Liver (tissue), 3 donors: ENCODE measurements at regions not wholly inside any gene's neighbourhood (a gene's known extent, or its start where the extent isn't known, plus 50 kb on each side); places are given as distances from the start of the nearest gene placed in this dataset.

Experiments
- GABPA ChIP-seq, 2 donors: IDR thresholded peaks in 1 of 2; conservative IDR thresholded peaks in 1 of 2; 2 replicates each; pipeline ENCODE4 v1.6.1; 2016; ENCODE audit warnings: antibody characterized with exemption in 2 of 2, mild to moderate bottlenecking in 1 of 2, moderate library complexity in 1 of 2
- RAD21 ChIP-seq, 2 donors: IDR thresholded peaks; 2 replicates each; pipeline ENCODE4 v1.6.1; 2016; ENCODE audit warnings: antibody characterized with exemption in 2 of 2, mild to moderate bottlenecking in 2 of 2
- RXRA ChIP-seq, 2 donors: IDR thresholded peaks; 2 replicates each; pipeline ENCODE4 v1.6.1; 2017 to 2018; ENCODE audit warnings: antibody characterized with exemption in 2 of 2, mild to moderate bottlenecking in 1 of 2
- SP1 ChIP-seq: IDR thresholded peaks from 2 replicates; pipeline ENCODE4 v1.6.1; 2018; ENCODE audit warnings: antibody characterized with exemption, mild to moderate bottlenecking
- YY1 ChIP-seq: IDR thresholded peaks from 2 replicates; pipeline ENCODE4 v1.6.1; 2016; ENCODE audit warnings: antibody characterized with exemption, mild to moderate bottlenecking
- TF ChIP-seq, protein P1 (sequence below): fragments of 150-350 bp; IDR thresholded peaks from 2 replicates; pipeline ENCODE4 v1.5.1; 2017; ENCODE audit warnings: improper control_type of control experiment, low read depth, low read length; ENCODE audit not compliant: missing input control
- TF ChIP-seq, protein P2 (sequence below): IDR thresholded peaks from 2 replicates; pipeline ENCODE4 v1.6.1; 2016; ENCODE audit warnings: antibody characterized with exemption, mild to moderate bottlenecking
- TF ChIP-seq, protein P3 (sequence below): IDR thresholded peaks from 2 replicates; pipeline ENCODE4 v1.6.1; 2016; ENCODE audit warnings: antibody characterized with exemption
- TF ChIP-seq, protein P4 (sequence below): IDR thresholded peaks from 2 replicates; pipeline ENCODE4 v1.6.1; 2016; ENCODE audit warnings: antibody characterized with exemption
- TF ChIP-seq, protein P5 (sequence below): IDR thresholded peaks from 2 replicates; pipeline ENCODE4 v1.6.1; 2016; ENCODE audit warnings: antibody characterized with exemption
- donor health status: healthy.
- donor health status: healthy.

DNA sequence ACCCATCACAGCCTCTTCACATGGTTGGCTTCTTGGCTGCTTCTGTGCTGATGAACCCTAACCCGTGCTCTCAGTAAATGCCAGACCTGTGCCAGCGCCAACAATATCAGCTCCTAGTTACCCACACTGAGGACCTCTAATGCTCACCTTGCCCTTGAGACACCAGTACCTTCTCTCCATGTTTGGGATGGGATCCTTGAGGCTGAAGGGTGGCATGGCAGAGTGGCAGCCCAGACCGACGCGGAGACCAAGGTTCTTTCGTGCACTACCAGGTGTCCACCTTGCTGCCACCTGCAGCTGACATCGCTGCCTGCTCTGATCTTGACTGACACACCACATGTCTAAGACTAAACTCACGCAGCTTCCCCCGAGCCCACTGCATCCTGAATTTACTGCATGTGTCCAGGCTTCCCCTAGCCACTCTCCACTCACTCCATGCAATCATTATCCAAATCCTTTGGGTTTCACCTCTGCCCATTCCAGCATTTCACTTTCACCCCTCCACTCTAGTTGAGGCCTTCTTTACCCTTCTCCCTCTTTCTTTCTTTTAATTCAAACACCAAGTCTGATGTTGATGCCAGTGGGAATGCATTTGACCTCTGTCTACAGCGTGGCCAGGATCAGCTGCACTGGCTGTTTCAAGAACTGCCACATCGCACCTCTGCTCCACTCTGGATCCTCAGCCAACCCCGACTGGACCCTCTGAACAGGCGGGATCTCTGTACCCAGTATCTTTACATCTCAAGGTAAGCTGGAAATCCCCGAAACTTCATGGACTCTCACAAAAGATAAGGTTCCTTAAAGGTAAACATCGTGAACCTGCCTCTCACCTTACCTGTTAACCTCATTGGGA is 294.9 kb downstream of the GLRX3 start:
- TF ChIP-seq RXRA (IDR thresholded peaks at IDR 0.05) (no peak), RAD21 (IDR thresholded peaks at IDR 0.05) (no peak), YY1 (no peak), GABPA (IDR thresholded peaks at IDR 0.05 in 1 of 2, conservative IDR thresholded peaks at IDR 0.05 in 1 of 2) (no peak), SP1 (no peak)
- TF ChIP-seq, protein P1, sequence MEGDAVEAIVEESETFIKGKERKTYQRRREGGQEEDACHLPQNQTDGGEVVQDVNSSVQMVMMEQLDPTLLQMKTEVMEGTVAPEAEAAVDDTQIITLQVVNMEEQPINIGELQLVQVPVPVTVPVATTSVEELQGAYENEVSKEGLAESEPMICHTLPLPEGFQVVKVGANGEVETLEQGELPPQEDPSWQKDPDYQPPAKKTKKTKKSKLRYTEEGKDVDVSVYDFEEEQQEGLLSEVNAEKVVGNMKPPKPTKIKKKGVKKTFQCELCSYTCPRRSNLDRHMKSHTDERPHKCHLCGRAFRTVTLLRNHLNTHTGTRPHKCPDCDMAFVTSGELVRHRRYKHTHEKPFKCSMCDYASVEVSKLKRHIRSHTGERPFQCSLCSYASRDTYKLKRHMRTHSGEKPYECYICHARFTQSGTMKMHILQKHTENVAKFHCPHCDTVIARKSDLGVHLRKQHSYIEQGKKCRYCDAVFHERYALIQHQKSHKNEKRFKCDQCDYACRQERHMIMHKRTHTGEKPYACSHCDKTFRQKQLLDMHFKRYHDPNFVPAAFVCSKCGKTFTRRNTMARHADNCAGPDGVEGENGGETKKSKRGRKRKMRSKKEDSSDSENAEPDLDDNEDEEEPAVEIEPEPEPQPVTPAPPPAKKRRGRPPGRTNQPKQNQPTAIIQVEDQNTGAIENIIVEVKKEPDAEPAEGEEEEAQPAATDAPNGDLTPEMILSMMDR, result no peak
- TF ChIP-seq, protein P2, sequence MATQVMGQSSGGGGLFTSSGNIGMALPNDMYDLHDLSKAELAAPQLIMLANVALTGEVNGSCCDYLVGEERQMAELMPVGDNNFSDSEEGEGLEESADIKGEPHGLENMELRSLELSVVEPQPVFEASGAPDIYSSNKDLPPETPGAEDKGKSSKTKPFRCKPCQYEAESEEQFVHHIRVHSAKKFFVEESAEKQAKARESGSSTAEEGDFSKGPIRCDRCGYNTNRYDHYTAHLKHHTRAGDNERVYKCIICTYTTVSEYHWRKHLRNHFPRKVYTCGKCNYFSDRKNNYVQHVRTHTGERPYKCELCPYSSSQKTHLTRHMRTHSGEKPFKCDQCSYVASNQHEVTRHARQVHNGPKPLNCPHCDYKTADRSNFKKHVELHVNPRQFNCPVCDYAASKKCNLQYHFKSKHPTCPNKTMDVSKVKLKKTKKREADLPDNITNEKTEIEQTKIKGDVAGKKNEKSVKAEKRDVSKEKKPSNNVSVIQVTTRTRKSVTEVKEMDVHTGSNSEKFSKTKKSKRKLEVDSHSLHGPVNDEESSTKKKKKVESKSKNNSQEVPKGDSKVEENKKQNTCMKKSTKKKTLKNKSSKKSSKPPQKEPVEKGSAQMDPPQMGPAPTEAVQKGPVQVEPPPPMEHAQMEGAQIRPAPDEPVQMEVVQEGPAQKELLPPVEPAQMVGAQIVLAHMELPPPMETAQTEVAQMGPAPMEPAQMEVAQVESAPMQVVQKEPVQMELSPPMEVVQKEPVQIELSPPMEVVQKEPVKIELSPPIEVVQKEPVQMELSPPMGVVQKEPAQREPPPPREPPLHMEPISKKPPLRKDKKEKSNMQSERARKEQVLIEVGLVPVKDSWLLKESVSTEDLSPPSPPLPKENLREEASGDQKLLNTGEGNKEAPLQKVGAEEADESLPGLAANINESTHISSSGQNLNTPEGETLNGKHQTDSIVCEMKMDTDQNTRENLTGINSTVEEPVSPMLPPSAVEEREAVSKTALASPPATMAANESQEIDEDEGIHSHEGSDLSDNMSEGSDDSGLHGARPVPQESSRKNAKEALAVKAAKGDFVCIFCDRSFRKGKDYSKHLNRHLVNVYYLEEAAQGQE, result no peak
- TF ChIP-seq, protein P3, sequence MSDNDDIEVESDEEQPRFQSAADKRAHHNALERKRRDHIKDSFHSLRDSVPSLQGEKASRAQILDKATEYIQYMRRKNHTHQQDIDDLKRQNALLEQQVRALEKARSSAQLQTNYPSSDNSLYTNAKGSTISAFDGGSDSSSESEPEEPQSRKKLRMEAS, result no peak
- TF ChIP-seq, protein P4, sequence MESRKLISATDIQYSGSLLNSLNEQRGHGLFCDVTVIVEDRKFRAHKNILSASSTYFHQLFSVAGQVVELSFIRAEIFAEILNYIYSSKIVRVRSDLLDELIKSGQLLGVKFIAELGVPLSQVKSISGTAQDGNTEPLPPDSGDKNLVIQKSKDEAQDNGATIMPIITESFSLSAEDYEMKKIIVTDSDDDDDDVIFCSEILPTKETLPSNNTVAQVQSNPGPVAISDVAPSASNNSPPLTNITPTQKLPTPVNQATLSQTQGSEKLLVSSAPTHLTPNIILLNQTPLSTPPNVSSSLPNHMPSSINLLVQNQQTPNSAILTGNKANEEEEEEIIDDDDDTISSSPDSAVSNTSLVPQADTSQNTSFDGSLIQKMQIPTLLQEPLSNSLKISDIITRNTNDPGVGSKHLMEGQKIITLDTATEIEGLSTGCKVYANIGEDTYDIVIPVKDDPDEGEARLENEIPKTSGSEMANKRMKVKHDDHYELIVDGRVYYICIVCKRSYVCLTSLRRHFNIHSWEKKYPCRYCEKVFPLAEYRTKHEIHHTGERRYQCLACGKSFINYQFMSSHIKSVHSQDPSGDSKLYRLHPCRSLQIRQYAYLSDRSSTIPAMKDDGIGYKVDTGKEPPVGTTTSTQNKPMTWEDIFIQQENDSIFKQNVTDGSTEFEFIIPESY, result no peak
- TF ChIP-seq, protein P5, sequence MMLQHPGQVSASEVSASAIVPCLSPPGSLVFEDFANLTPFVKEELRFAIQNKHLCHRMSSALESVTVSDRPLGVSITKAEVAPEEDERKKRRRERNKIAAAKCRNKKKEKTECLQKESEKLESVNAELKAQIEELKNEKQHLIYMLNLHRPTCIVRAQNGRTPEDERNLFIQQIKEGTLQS, result no peak
